H1 (cell line): ENCODE measurements at regions not wholly inside any gene's neighbourhood (a gene's known extent, or its start where the extent isn't known, plus 50 kb on each side); places are given as distances from the start of the nearest gene placed in this dataset.

Source experiments
- CTCF ChIA-PET: fragments of 300-600 bp; sonication (Branson Sonifier 250); formaldehyde crosslinking; loops from one replicate; lab custom pipeline; 2021; ENCODE audit not compliant: partially characterized antibody; lab: Charles Lee
- POLR2A ChIA-PET: fragments of 300-600 bp; sonication (Branson Sonifier 250); formaldehyde crosslinking; loops from one replicate; lab custom pipeline; 2021; ENCODE audit warnings: inconsistent platforms; ENCODE audit not compliant: partially characterized antibody; lab: Charles Lee
- DNase-seq, 2 experiments: peaks; one replicate each; pipeline versions ENCODE4 v3.0.0 to v3.0.0-alpha.2; 2010 to 2022; ENCODE audit warnings: low spot score in 2 of 2, low read depth in 1 of 2, mixed read lengths in 1 of 2
- FAIRE-seq: peaks from 2 replicates; lab custom pipeline; 2011; peaks lifted over from hg19 to GRCh38; lab: Jason Lieb, UNC
- H2AFZ ChIP-seq: 2 replicates; pipeline ENCODE4 v1.8.1; 2012; ENCODE audit warnings: low read length, inconsistent platforms
- H2AK5ac ChIP-seq: 2 replicates; pipeline ENCODE4 v1.6.1; 2013; ENCODE audit warnings: low read depth, low read length
- H2BK120ac ChIP-seq: replicated peaks from 2 replicates; pipeline ENCODE3; 2013; ENCODE audit warnings: low read depth, low read length, inconsistent platforms
- H2BK12ac ChIP-seq: 2 replicates; pipeline ENCODE4 v1.6.1; 2013; ENCODE audit warnings: low read depth, low read length
- H2BK15ac ChIP-seq: 2 replicates; pipeline ENCODE4 v1.6.1; 2013; ENCODE audit warnings: low read length
- H2BK20ac ChIP-seq: 2 replicates; pipeline ENCODE4 v1.6.1; 2013; ENCODE audit warnings: low read length
- H2BK5ac ChIP-seq: 2 replicates; pipeline ENCODE4 v1.6.1; 2013; ENCODE audit warnings: low read depth, low read length
- H3K14ac ChIP-seq: 2 replicates; pipeline ENCODE4 v1.6.1; 2013; ENCODE audit warnings: inconsistent platforms; ENCODE audit not compliant: insufficient read length
- H3K18ac ChIP-seq: 2 replicates; pipeline ENCODE4 v1.6.1; 2013; ENCODE audit warnings: low read length; ENCODE audit errors: extremely low read depth
- H3K23ac ChIP-seq: 2 replicates; pipeline ENCODE4 v1.6.1; 2013; ENCODE audit warnings: inconsistent platforms; ENCODE audit not compliant: insufficient read length
- H3K23me2 ChIP-seq: 2 replicates; pipeline ENCODE4 v1.6.1; 2013; ENCODE audit warnings: low read depth, low read length
- H3K27ac ChIP-seq: 2 replicates; pipeline ENCODE4 v1.6.1; 2011; ENCODE audit warnings: low read depth, low read length, inconsistent platforms
- H3K27me3 ChIP-seq, 4 experiments: replicated peaks in 1 of 4; 1 replicate in 1 of 4; 2 replicates in 3 of 4; pipeline versions ENCODE4 v1.6.1 to v1.8.1; 2011 to 2013; ENCODE audit warnings: low read length in 3 of 4, mild to moderate bottlenecking in 3 of 4, inconsistent platforms in 2 of 4, mixed read lengths in 2 of 4, moderate library complexity in 1 of 4; ENCODE audit not compliant: control insufficient read depth in 3 of 4, insufficient read depth in 3 of 4; ENCODE audit errors: extremely low read depth in 1 of 4
- H3K36me3 ChIP-seq, 4 experiments: 2 replicates each; pipeline versions ENCODE4 v1.6.1 to v1.8.1; 2011 to 2013; ENCODE audit warnings: mild to moderate bottlenecking in 4 of 4, low read length in 3 of 4, moderate library complexity in 2 of 4, control low read depth in 1 of 4, inconsistent platforms in 1 of 4; ENCODE audit not compliant: insufficient read depth in 4 of 4, control insufficient read depth in 2 of 4
- H3K4ac ChIP-seq: replicated peaks from 2 replicates; pipeline ENCODE3; 2013; ENCODE audit warnings: low read length, low read depth, mixed read lengths, inconsistent platforms; ENCODE audit not compliant: insufficient read length
- H3K4me1 ChIP-seq, 4 experiments: replicated peaks in 1 of 4; 1 replicate in 1 of 4; 2 replicates in 3 of 4; pipeline versions ENCODE4 v1.6.1 to v1.8.1; 2011 to 2013; ENCODE audit warnings: low read length in 3 of 4, inconsistent platforms in 2 of 4, mixed read lengths in 1 of 4; ENCODE audit not compliant: insufficient read depth in 4 of 4, control insufficient read depth in 3 of 4
- H3K4me2 ChIP-seq, 2 experiments: 2 replicates each; pipeline versions ENCODE4 v1.6.1 to v1.8.1; 2011 to 2013; ENCODE audit warnings: low read depth in 2 of 2, low read length in 2 of 2, control low read depth in 1 of 2, inconsistent platforms in 1 of 2, mild to moderate bottlenecking in 1 of 2; ENCODE audit not compliant: insufficient read depth in 1 of 2
- H3K4me3 ChIP-seq, 4 experiments: fragments of 200-600, 300-600 bp in 1 of 4; sonication (generic), shearing (Covaris generic), sonication (Bioruptor Twin) in 1 of 4; 2 replicates each; pipeline versions ENCODE4 v1.5.1 to v1.8.1; 2011 to 2016; ENCODE audit warnings: low read length in 4 of 4, low read depth in 3 of 4, control low read depth in 2 of 4, inconsistent platforms in 2 of 4, mild to moderate bottlenecking in 2 of 4, mixed read lengths in 1 of 4, moderate library complexity in 1 of 4; ENCODE audit not compliant: insufficient read depth in 2 of 4; ENCODE audit errors: extremely low read depth in 1 of 4
- H3K56ac ChIP-seq: replicated peaks from 2 replicates; pipeline ENCODE3; 2013; ENCODE audit warnings: low read depth, mild to moderate bottlenecking, mixed read lengths, low read length, inconsistent platforms; ENCODE audit not compliant: insufficient read length
- H3K79me1 ChIP-seq: 2 replicates; pipeline ENCODE4 v1.6.1; 2013; ENCODE audit warnings: low read depth, low read length, control low read depth
- H3K79me2 ChIP-seq, 2 experiments: 2 replicates each; pipeline versions ENCODE4 v1.6.1 to v1.8.1; 2012 to 2013; ENCODE audit warnings: low read length in 2 of 2, mild to moderate bottlenecking in 2 of 2, inconsistent platforms in 1 of 2; ENCODE audit not compliant: insufficient read depth in 2 of 2, control insufficient read depth in 1 of 2
- H3K9ac ChIP-seq, 4 experiments: replicated peaks in 1 of 4; 1 replicate in 1 of 4; 2 replicates in 3 of 4; pipeline versions ENCODE4 v1.6.1 to v1.8.1; 2011 to 2013; ENCODE audit warnings: low read depth in 3 of 4, low read length in 3 of 4, control low read depth in 2 of 4, mild to moderate bottlenecking in 2 of 4, moderate library complexity in 2 of 4, inconsistent platforms in 1 of 4; ENCODE audit errors: extremely low read depth in 1 of 4
- H3K9me3 ChIP-seq, 2 experiments: 2 replicates each; pipeline versions ENCODE4 v1.6.1 to v1.8.1; 2012 to 2013; ENCODE audit warnings: mild to moderate bottlenecking in 2 of 2, moderate library complexity in 2 of 2, control low read depth in 1 of 2, inconsistent platforms in 1 of 2, low read depth in 1 of 2, low read length in 1 of 2, mixed read lengths in 1 of 2; ENCODE audit not compliant: insufficient read depth in 2 of 2
- H4K20me1 ChIP-seq, 2 experiments: replicated peaks in 1 of 2; 2 replicates each; pipeline versions ENCODE3 to v1.8.1; 2011 to 2013; ENCODE audit warnings: inconsistent platforms in 2 of 2, low read length in 2 of 2, mild to moderate bottlenecking in 1 of 2; ENCODE audit not compliant: insufficient read depth in 2 of 2, control insufficient read depth in 1 of 2
- H4K5ac ChIP-seq: 2 replicates; pipeline ENCODE4 v1.6.1; 2013; ENCODE audit warnings: low read length, low read depth, mixed read lengths, inconsistent platforms; ENCODE audit not compliant: insufficient read length
- H4K8ac ChIP-seq: 2 replicates; pipeline ENCODE4 v1.8.0; 2013; ENCODE audit warnings: mild to moderate bottlenecking, moderate library complexity, low read length, inconsistent platforms; ENCODE audit not compliant: insufficient read depth; ENCODE audit errors: extremely low read depth
- H4K91ac ChIP-seq: replicated peaks from 2 replicates; pipeline ENCODE3; 2013; ENCODE audit warnings: low read length, mixed read lengths, inconsistent platforms; ENCODE audit not compliant: insufficient read length
- BRCA1 ChIP-seq: IDR thresholded peaks from 2 replicates; pipeline ENCODE4 v1.6.1; 2012; ENCODE audit warnings: low read depth, low read length, improper control_type of control experiment
- CTBP2 ChIP-seq: IDR thresholded peaks from 2 replicates; pipeline ENCODE4 v1.7.0; 2011; ENCODE audit warnings: borderline replicate concordance, mild to moderate bottlenecking, moderate library complexity, mixed read lengths, low read length; ENCODE audit not compliant: insufficient read depth, insufficient read length
- POLR2A ChIP-seq, 2 experiments: IDR thresholded peaks; 1 replicate in 1 of 2; 2 replicates in 1 of 2; pipeline ENCODE4 v1.6.1; 2011; ENCODE audit warnings: low read depth in 2 of 2, low read length in 2 of 2, mild to moderate bottlenecking in 2 of 2; ENCODE audit errors: control extremely low read depth in 1 of 2
- SIX5 ChIP-seq: IDR thresholded peaks from 2 replicates; pipeline ENCODE4 v1.6.1; 2011; ENCODE audit warnings: mild to moderate bottlenecking, low read depth, low read length
- SP1 ChIP-seq: IDR thresholded peaks from 2 replicates; pipeline ENCODE4 v1.6.1; 2011; ENCODE audit warnings: low read depth, low read length
- TAF1 ChIP-seq: IDR thresholded peaks from 2 replicates; pipeline ENCODE4 v1.6.1; 2011; ENCODE audit warnings: mild to moderate bottlenecking, low read depth, low read length
- TBP ChIP-seq: IDR thresholded peaks from 2 replicates; pipeline ENCODE4 v1.6.1; 2011; ENCODE audit warnings: low read depth, low read length, improper control_type of control experiment
- WGBS, 2 experiments: shearing (Covaris generic) in 1 of 2; methylation state at CpG; one replicate each; pipeline versions ENCODE4 v1.1.6 to v1.1.7; 2013 to 2015; ENCODE audit warnings: low lambda C conversion rate in 2 of 2, mixed read lengths in 2 of 2, inconsistent platforms in 1 of 2, low coverage in 1 of 2, missing lambda C conversion rate in 1 of 2; ENCODE audit not compliant: insufficient replicate concordance in 2 of 2, insufficient coverage in 1 of 2, insufficient read length in 1 of 2; ENCODE audit errors: extremely low coverage in 1 of 2, missing lambda C conversion rate in 1 of 2; 5-methylcytosine and 5-hydroxymethylcytosine counted together
- TF ChIP-seq, protein P1 (sequence below): IDR thresholded peaks from 2 replicates; pipeline ENCODE4 v1.6.1; 2011; ENCODE audit warnings: low read length, improper control_type of control experiment

- H3K9ac ChIP-seq = no peak overlapping the region
- H3K79me1 ChIP-seq = no peaks in the 10 kb centered on the region
- no peak overlapping the region for H3K4ac ChIP-seq
- no peaks in the 10 kb centered on the region for H3K27me3 ChIP-seq
- no peak overlapping the region for H2AK5ac ChIP-seq
- FAIRE-seq (no peak), DNase-seq (peak in 1 of 2 experiments; percentile 46)
- H3K18ac ChIP-seq = no peak overlapping the region
- no peaks in the 10 kb centered on the region for H3K79me2 ChIP-seq
- WGBS, 2 experiments = 70% methylated on average over 7 of the region's 7 CpGs; no CpG with 5 or more reads in 1 of the 2 experiments
- no peak overlapping the region for H2BK120ac ChIP-seq
- H3K4me1 ChIP-seq = peaks cover 0 to 4% (median 1%) of the 10 kb centered on the region in 4 experiments; a peak in 1 of 7 replicates
- no peak overlapping the region for H3K27ac ChIP-seq
- H3K56ac ChIP-seq = no peak overlapping the region
- no peaks in the 10 kb centered on the region for H4K20me1 ChIP-seq
- H4K5ac ChIP-seq = no peak overlapping the region
- H4K91ac ChIP-seq = no peak overlapping the region
- H2BK15ac ChIP-seq = no peak overlapping the region
- CTCF ChIA-PET = interaction anchor here (1.3 kb wide), 1 partner anchor 20 kb away, joined by 3 read pairs; no protein-coding TSS in a partner anchor
- 0 out of 2 replicates have a peak overlapping the region, but pooled peaks have one; percentile 28 for H2BK5ac ChIP-seq
- no peak overlapping the region for H3K4me3 ChIP-seq
- H3K4me2 ChIP-seq = no peak overlapping the region
- H3K23me2 ChIP-seq = no peaks in the 10 kb centered on the region
- H3K23ac ChIP-seq = no peak overlapping the region
- H2AFZ ChIP-seq = peak overlapping the region; percentile 40; the same call in 1 of the 2 replicates
- no peak for TF ChIP-seq SIX5
- TF ChIP-seq CTBP2 = no peak
- TF ChIP-seq POLR2A (IDR thresholded peaks at IDR 0.05; ENCODE audit: control extremely low read depth in 1 of 2, low read depth in 2 of 2, low read length in 2 of 2) = no peak
- no peak for TF ChIP-seq TAF1
- TF ChIP-seq BRCA1 = no peak
- TF ChIP-seq TBP = no peak
- no peak for TF ChIP-seq SP1
- TF ChIP-seq, protein P1, sequence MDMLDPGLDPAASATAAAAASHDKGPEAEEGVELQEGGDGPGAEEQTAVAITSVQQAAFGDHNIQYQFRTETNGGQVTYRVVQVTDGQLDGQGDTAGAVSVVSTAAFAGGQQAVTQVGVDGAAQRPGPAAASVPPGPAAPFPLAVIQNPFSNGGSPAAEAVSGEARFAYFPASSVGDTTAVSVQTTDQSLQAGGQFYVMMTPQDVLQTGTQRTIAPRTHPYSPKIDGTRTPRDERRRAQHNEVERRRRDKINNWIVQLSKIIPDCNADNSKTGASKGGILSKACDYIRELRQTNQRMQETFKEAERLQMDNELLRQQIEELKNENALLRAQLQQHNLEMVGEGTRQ = no peak
- TF ChIP-seq, all 59 proteins: peak for 0
- Histone ChIP-seq H2BK20ac (no peak overlapping the region), H3K36me3 (no peaks in the 10 kb centered on the region), H4K8ac (no peak overlapping the region), H3K9me3 (no peaks in the 10 kb centered on the region), H3K14ac (no peak overlapping the region), H2BK12ac (no peak overlapping the region)
- POLR2A ChIA-PET = no interaction called here
These were observed 1203.4 kb downstream of the MAT2B start for GRCh38 chr5:164708831-164709230.
